ENCODE measurements at regions not wholly inside any gene's neighbourhood (a gene's known extent, or its start where the extent isn't known, plus 50 kb on each side); places are given as distances from the start of the nearest gene placed in this dataset.

DNA sequence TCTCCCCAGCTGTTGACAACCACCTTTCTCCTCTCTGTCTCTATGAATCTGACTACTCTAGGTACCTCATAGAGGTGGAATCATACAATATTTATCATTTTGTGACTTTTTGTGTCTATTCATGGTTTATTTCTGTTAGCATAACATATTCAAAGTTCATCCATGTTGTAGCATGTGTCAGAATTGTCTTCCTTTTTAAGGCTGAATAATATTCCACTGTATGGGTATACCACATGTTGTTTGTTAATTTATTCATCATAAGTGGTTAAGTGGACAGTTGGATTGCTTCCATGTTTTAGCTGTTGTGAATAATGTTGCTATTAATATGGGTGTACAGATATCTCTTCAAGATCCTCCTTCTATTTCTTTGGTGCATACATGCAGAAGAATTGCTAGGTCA is 69.9 kb upstream of the COMTD1 start:
- Histone ChIP-seq H3K27me3 (replicated peaks in 2 of 5; ENCODE audit: control insufficient read depth in 4 of 5, insufficient read depth in 5 of 5, low read length in 4 of 5) (no peaks in the 10 kb centered on the region), H3K4me1 (ENCODE audit: control extremely low read depth in 1 of 4, control insufficient read depth in 4 of 4, insufficient read depth in 4 of 4, low read length in 3 of 4) (no peaks in the 10 kb centered on the region), H3K36me3 (ENCODE audit: control insufficient read depth in 4 of 4, insufficient read depth in 4 of 4, low read length in 3 of 4) (no peaks in the 10 kb centered on the region), H3K4me3 (ENCODE audit: control insufficient read depth in 1 of 7, extremely low read depth in 1 of 7, insufficient read depth in 4 of 7, low read depth in 2 of 7, low read length in 6 of 7) (no peak overlapping the region), H3K27ac (ENCODE audit: insufficient read depth in 1 of 2, low read depth in 1 of 2, low read length in 2 of 2, poor library complexity in 1 of 2, severe bottlenecking in 2 of 2) (no peak overlapping the region), H3K9me3 (ENCODE audit: control extremely low read depth in 1 of 5, control insufficient read depth in 4 of 5, insufficient read depth in 2 of 5, low read depth in 1 of 5, low read length in 4 of 5) (peaks cover 0 to 38% (median 3%) of the 10 kb centered on the region in 5 experiments)
- POLR2A ChIA-PET, result no interaction called here
- no peak for DNase-seq
- CTCF ChIA-PET, result no interaction called here

GRCh38 chr10:75304741-75305390 is 69.1 kb upstream of the COMTD1 start:
- H3K27ac ChIP-seq (ENCODE audit: insufficient read depth in 1 of 2, low read depth in 1 of 2, low read length in 2 of 2, poor library complexity in 1 of 2, severe bottlenecking in 2 of 2), result no peak overlapping the region
- no peaks in the 10 kb centered on the region for H3K27me3 ChIP-seq (replicated peaks in 2 of 5; ENCODE audit: control insufficient read depth in 4 of 5, insufficient read depth in 5 of 5, low read length in 4 of 5)
- POLR2A ChIA-PET, result no interaction called here
- H3K4me1 ChIP-seq (ENCODE audit: control extremely low read depth in 1 of 4, control insufficient read depth in 4 of 4, insufficient read depth in 4 of 4, low read length in 3 of 4), result no peaks in the 10 kb centered on the region
- no peaks in the 10 kb centered on the region for H3K36me3 ChIP-seq (ENCODE audit: control insufficient read depth in 4 of 4, insufficient read depth in 4 of 4, low read length in 3 of 4)
- peaks cover 0 to 38% (median 3%) of the 10 kb centered on the region in 5 experiments for H3K9me3 ChIP-seq (ENCODE audit: control extremely low read depth in 1 of 5, control insufficient read depth in 4 of 5, insufficient read depth in 2 of 5, low read depth in 1 of 5, low read length in 4 of 5)
- no CpG with 5 or more reads among the region's 2 CpGs for WGBS (ENCODE audit: insufficient coverage)
- no peak overlapping the region for H3K4me3 ChIP-seq (ENCODE audit: control insufficient read depth in 1 of 7, extremely low read depth in 1 of 7, insufficient read depth in 4 of 7, low read depth in 2 of 7, low read length in 6 of 7)
- no peak for DNase-seq
- CTCF ChIA-PET, result no interaction called here

DNA sequence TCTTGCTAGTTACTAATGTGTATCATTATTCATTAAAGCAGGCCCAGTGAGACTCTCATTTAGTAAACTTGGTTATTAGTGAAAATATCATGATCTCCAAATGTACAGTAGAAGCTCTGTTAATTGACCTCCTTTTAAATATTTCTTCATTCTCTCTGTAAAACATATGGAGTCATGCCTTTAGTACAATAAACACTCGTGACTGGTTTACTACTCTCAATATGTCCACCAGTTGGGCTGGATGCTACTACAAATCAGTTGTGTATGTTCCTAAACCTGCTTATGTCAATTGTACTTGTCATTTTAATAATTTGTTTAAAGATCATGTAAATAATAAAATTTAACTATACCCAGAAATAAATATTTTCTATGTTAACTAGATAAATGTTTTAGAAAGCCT is 68.6 kb upstream of the COMTD1 start:
- POLR2A ChIA-PET, result no interaction called here

DNA sequence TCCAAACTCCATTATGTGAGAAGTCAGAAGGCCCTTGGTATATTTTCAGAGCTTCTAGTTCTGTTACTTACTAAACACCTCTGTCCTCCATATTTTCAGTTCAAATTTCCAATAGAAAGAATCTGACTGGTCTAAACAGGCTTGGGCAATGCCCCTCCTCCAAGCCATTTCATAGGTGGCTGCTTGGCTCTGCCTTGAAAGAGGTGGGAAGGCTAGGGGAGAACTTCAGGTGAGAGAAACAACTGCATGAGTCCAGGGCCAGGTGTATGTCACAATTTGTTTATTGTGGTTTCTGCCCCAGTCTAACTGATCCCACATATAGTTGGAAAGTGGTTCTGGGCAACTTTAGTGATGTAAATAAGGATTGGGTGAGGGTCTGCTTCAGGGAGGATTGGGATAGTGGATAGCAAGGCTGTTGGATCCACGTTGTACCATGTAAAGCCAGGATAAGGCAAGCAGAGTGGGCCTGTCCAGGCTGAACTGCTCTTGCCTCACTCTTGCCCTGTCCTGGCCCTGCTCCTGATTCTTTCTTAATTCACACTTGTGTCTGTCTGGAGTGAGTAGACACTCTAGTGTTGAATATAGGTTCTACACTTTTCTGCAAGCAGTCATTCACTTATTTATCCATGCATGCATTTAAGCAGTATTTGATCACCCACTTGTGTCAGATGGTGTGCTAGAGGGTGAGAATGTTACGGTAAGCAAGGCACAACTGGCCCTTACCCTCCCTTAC is 67.5 kb upstream of the COMTD1 start:
- no peaks in the 10 kb centered on the region for H3K4me1 ChIP-seq (ENCODE audit: control extremely low read depth in 1 of 4, control insufficient read depth in 4 of 4, insufficient read depth in 4 of 4, low read length in 3 of 4)
- peaks cover 0 to 32% (median 6%) of the 10 kb centered on the region in 5 experiments for H3K9me3 ChIP-seq (ENCODE audit: control extremely low read depth in 1 of 5, control insufficient read depth in 4 of 5, insufficient read depth in 2 of 5, low read depth in 1 of 5, low read length in 4 of 5)
- 100% methylated on average over 1 of the region's 2 CpGs for WGBS (ENCODE audit: insufficient coverage)
- H3K27ac ChIP-seq (ENCODE audit: insufficient read depth in 1 of 2, low read depth in 1 of 2, low read length in 2 of 2, poor library complexity in 1 of 2, severe bottlenecking in 2 of 2), result no peak overlapping the region
- no peak for DNase-seq
- CTCF ChIA-PET, result no interaction called here
- H3K4me3 ChIP-seq (ENCODE audit: control insufficient read depth in 1 of 7, extremely low read depth in 1 of 7, insufficient read depth in 4 of 7, low read depth in 2 of 7, low read length in 6 of 7), result no peak overlapping the region
- no peaks in the 10 kb centered on the region for H3K27me3 ChIP-seq (replicated peaks in 2 of 5; ENCODE audit: control insufficient read depth in 4 of 5, insufficient read depth in 5 of 5, low read length in 4 of 5)
- POLR2A ChIA-PET, result no interaction called here
- H3K36me3 ChIP-seq (ENCODE audit: control insufficient read depth in 4 of 4, insufficient read depth in 4 of 4, low read length in 3 of 4), result no peaks in the 10 kb centered on the region

More for the DNA sequence above, 68.6 kb upstream of the COMTD1 start:
- no peak for DNase-seq
- no peak overlapping the region for H3K27ac ChIP-seq (ENCODE audit: insufficient read depth in 1 of 2, low read depth in 1 of 2, low read length in 2 of 2, poor library complexity in 1 of 2, severe bottlenecking in 2 of 2)
- peaks cover 0 to 38% (median 6%) of the 10 kb centered on the region in 5 experiments for H3K9me3 ChIP-seq (ENCODE audit: control extremely low read depth in 1 of 5, control insufficient read depth in 4 of 5, insufficient read depth in 2 of 5, low read depth in 1 of 5, low read length in 4 of 5)
- WGBS (ENCODE audit: insufficient coverage), result no CpG with 5 or more reads among the region's 1 CpG
- no peak overlapping the region for H3K4me3 ChIP-seq (ENCODE audit: control insufficient read depth in 1 of 7, extremely low read depth in 1 of 7, insufficient read depth in 4 of 7, low read depth in 2 of 7, low read length in 6 of 7)
- H3K27me3 ChIP-seq (replicated peaks in 2 of 5; ENCODE audit: control insufficient read depth in 4 of 5, insufficient read depth in 5 of 5, low read length in 4 of 5), result no peaks in the 10 kb centered on the region
- no peaks in the 10 kb centered on the region for H3K36me3 ChIP-seq (ENCODE audit: control insufficient read depth in 4 of 4, insufficient read depth in 4 of 4, low read length in 3 of 4)
- CTCF ChIA-PET, result no interaction called here
- no peaks in the 10 kb centered on the region for H3K4me1 ChIP-seq (ENCODE audit: control extremely low read depth in 1 of 4, control insufficient read depth in 4 of 4, insufficient read depth in 4 of 4, low read length in 3 of 4)

GRCh38 chr10:75302029-75302428 is 66.3 kb upstream of the COMTD1 start:
- no peaks in the 10 kb centered on the region for H3K27me3 ChIP-seq (replicated peaks in 2 of 5; ENCODE audit: control insufficient read depth in 4 of 5, insufficient read depth in 5 of 5, low read length in 4 of 5)
- ChIA-PET CTCF (interaction anchor here (0.6 kb wide), 1 partner anchor 554 kb away, joined by 3 read pairs; no protein-coding TSS in a partner anchor), POLR2A (no interaction called here)
- no peak for DNase-seq
- no peaks in the 10 kb centered on the region for H3K36me3 ChIP-seq (ENCODE audit: control insufficient read depth in 4 of 4, insufficient read depth in 4 of 4, low read length in 3 of 4)
- no CpG with 5 or more reads among the region's 1 CpG for WGBS (ENCODE audit: insufficient coverage)
- peaks cover 0 to 4% (median 1%) of the 10 kb centered on the region in 4 experiments for H3K4me1 ChIP-seq (ENCODE audit: control extremely low read depth in 1 of 4, control insufficient read depth in 4 of 4, insufficient read depth in 4 of 4, low read length in 3 of 4)
- no peak overlapping the region for H3K27ac ChIP-seq (ENCODE audit: insufficient read depth in 1 of 2, low read depth in 1 of 2, low read length in 2 of 2, poor library complexity in 1 of 2, severe bottlenecking in 2 of 2)
- no peak overlapping the region for H3K4me3 ChIP-seq (ENCODE audit: control insufficient read depth in 1 of 7, extremely low read depth in 1 of 7, insufficient read depth in 4 of 7, low read depth in 2 of 7, low read length in 6 of 7)
- H3K9me3 ChIP-seq (ENCODE audit: control extremely low read depth in 1 of 5, control insufficient read depth in 4 of 5, insufficient read depth in 2 of 5, low read depth in 1 of 5, low read length in 4 of 5), result peaks cover 0 to 24% (median 4%) of the 10 kb centered on the region in 5 experiments

GRCh38 chr10:75297021-75297599 is 61.4 kb upstream of the COMTD1 start:
- Histone ChIP-seq H3K36me3 (ENCODE audit: control insufficient read depth in 4 of 4, insufficient read depth in 4 of 4, low read length in 3 of 4) (no peaks in the 10 kb centered on the region), H3K27ac (ENCODE audit: insufficient read depth in 1 of 2, low read depth in 1 of 2, low read length in 2 of 2, poor library complexity in 1 of 2, severe bottlenecking in 2 of 2) (no peak overlapping the region), H3K27me3 (replicated peaks in 2 of 5; ENCODE audit: control insufficient read depth in 4 of 5, insufficient read depth in 5 of 5, low read length in 4 of 5) (no peaks in the 10 kb centered on the region), H3K4me3 (ENCODE audit: control insufficient read depth in 1 of 7, extremely low read depth in 1 of 7, insufficient read depth in 4 of 7, low read depth in 2 of 7, low read length in 6 of 7) (no peak overlapping the region), H3K9me3 (ENCODE audit: control extremely low read depth in 1 of 5, control insufficient read depth in 4 of 5, insufficient read depth in 2 of 5, low read depth in 1 of 5, low read length in 4 of 5) (peaks cover 0 to 3% (median 0%) of the 10 kb centered on the region in 5 experiments), H3K4me1 (ENCODE audit: control extremely low read depth in 1 of 4, control insufficient read depth in 4 of 4, insufficient read depth in 4 of 4, low read length in 3 of 4) (peaks cover 17 to 27% (median 21%) of the 10 kb centered on the region in 4 experiments)
- POLR2A ChIA-PET, result no interaction called here
- WGBS (ENCODE audit: insufficient coverage), result 67% methylated on average over 1 of the region's 2 CpGs
- no peak for DNase-seq
- CTCF ChIA-PET, result interaction anchor here (0.9 to 3.4 kb wide), 2 partner anchors 20 to 98 kb away, joined by 3 to 16 read pairs; no protein-coding TSS in a partner anchor
